ENCODE measurements at regions not wholly inside any gene's neighbourhood (a gene's known extent, or its start where the extent isn't known, plus 50 kb on each side); places are given as distances from the start of the nearest gene placed in this dataset.

DNA sequence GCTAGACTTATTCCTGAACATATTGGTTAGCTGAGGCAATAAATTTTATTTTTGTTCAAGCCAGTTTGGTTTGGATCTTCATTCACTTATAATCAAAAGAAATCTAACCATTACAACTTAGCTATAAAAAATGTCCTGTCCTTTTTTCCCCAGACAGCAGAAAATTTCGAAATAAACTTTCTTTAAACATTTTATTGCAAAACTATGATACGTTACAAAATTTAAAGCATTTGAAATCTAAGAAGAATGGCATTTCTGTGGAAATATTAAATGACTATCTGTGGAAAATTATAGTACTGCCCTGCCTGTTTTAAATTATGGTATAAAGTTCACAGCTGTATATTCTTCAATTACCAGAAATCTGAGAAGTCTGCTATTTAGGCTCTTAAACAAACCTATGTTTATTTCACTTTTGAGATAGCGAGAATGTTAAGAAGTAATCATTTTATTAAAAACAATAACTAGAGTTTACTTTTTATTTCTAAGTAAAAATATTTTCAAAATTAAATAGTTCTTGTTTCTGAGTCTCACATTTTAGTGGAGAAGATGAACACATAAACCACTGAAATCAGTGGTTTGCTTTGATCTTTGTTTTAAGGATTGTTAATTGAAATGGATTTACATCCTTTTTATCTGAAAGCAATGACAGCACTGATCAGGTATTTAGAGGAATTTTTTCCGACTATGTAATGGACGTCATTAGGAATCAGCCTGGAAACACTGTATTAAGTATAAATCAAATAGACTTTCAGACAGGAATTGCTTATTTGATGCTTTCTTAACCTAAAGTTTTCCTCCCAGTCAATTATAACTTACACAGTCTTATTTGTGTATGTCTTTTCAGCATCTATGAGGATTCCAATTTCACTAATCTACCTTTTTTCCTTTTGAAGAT is 553.7 kb downstream of the COL12A1 start:
- ATAC-seq (no peak), DNase-seq (no peak)
- CTCF ChIA-PET: no interaction called here
- POLR2A ChIA-PET (ENCODE audit: unreplicated experiment): no interaction called here
- no peaks in the 10 kb centered on the region for H3K9me2 ChIP-seq (replicated peaks; ENCODE audit: low read length)
- H3K4me2 ChIP-seq (ENCODE audit: low read length): no peak overlapping the region
- H3K4me1 ChIP-seq (ENCODE audit: insufficient read depth, low read length): peaks cover 3% of the 10 kb centered on the region; the same call in 1 of the 2 replicates
- no peak overlapping the region for H2AFZ ChIP-seq (ENCODE audit: low read length)
- no TSS peak for BruUV-seq (replicated peaks)
- H3K9me3 ChIP-seq (ENCODE audit: low read length): no peaks in the 10 kb centered on the region
- TF ChIP-seq, protein P1, sequence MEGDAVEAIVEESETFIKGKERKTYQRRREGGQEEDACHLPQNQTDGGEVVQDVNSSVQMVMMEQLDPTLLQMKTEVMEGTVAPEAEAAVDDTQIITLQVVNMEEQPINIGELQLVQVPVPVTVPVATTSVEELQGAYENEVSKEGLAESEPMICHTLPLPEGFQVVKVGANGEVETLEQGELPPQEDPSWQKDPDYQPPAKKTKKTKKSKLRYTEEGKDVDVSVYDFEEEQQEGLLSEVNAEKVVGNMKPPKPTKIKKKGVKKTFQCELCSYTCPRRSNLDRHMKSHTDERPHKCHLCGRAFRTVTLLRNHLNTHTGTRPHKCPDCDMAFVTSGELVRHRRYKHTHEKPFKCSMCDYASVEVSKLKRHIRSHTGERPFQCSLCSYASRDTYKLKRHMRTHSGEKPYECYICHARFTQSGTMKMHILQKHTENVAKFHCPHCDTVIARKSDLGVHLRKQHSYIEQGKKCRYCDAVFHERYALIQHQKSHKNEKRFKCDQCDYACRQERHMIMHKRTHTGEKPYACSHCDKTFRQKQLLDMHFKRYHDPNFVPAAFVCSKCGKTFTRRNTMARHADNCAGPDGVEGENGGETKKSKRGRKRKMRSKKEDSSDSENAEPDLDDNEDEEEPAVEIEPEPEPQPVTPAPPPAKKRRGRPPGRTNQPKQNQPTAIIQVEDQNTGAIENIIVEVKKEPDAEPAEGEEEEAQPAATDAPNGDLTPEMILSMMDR (conservative IDR thresholded peaks at IDR 0.05; ENCODE audit: low read depth, low read length): no peak
- TF ChIP-seq EZH2 (IDR thresholded peaks at IDR 0.05; ENCODE audit: low read length, unreplicated experiment) (no peak), EZH2phosphoT487 (IDR thresholded peaks at IDR 0.05; ENCODE audit: borderline replicate concordance, low read length) (no peak)
- H3K27ac ChIP-seq (ENCODE audit: low read length): no peak overlapping the region
- no peaks in the 10 kb centered on the region for H4K20me1 ChIP-seq (ENCODE audit: low read length)
- H3K36me3 ChIP-seq (ENCODE audit: low read depth, low read length): no peaks in the 10 kb centered on the region
- H3K79me2 ChIP-seq (ENCODE audit: low read length): no peaks in the 10 kb centered on the region
- no peak overlapping the region for H3K9ac ChIP-seq (ENCODE audit: low read length)
- intact Hi-C loops (cut with micrococcal nuclease): no loop called here
- no peaks in the 10 kb centered on the region for H3K27me3 ChIP-seq (ENCODE audit: low read length)
- no peak overlapping the region for H3K4me3 ChIP-seq (ENCODE audit: low read length)
- no peaks in the 10 kb centered on the region for H3F3A ChIP-seq (ENCODE audit: low read length, unreplicated experiment)

DNA sequence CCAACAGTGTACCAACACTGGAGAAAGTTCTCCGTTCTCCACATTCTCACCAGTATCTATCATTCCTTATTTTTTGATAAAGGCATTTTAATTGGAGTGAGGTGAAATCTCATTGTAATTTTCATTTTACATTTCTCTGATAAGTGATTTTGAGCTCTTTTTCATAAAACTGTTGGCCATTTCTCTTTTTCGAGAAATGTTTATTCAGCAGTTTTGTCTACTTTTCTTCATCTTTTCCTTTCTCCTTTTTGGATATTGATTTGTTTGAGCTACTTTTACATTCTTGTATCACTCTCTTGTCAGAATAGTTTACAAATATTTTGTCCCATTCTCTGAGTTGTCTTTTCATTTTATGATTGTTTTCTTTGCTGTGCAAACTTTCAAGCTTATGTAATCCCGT is 555.2 kb downstream of the COL12A1 start:
- no peaks in the 10 kb centered on the region for H3K9me3 ChIP-seq (ENCODE audit: low read length)
- POLR2A ChIA-PET (ENCODE audit: unreplicated experiment): no interaction called here
- peaks cover 2% of the 10 kb centered on the region; the same call in 1 of the 2 replicates for H3K4me1 ChIP-seq (ENCODE audit: insufficient read depth, low read length)
- BruUV-seq (replicated peaks): no TSS peak
- intact Hi-C loops (cut with micrococcal nuclease): no loop called here
- no peak for DNase-seq
- no peak overlapping the region for H3K4me3 ChIP-seq (ENCODE audit: low read length)
- H3K9me2 ChIP-seq (replicated peaks; ENCODE audit: low read length): no peaks in the 10 kb centered on the region
- no peak overlapping the region for H3K9ac ChIP-seq (ENCODE audit: low read length)
- no peaks in the 10 kb centered on the region for H3K27me3 ChIP-seq (ENCODE audit: low read length)
- H3F3A ChIP-seq (ENCODE audit: low read length, unreplicated experiment): no peaks in the 10 kb centered on the region
- H3K36me3 ChIP-seq (ENCODE audit: low read depth, low read length): no peaks in the 10 kb centered on the region
- no peaks in the 10 kb centered on the region for H4K20me1 ChIP-seq (ENCODE audit: low read length)
- no peak for TF ChIP-seq EZH2 (IDR thresholded peaks at IDR 0.05; ENCODE audit: low read length, unreplicated experiment)
- TF ChIP-seq, protein P1 (conservative IDR thresholded peaks at IDR 0.05; ENCODE audit: low read depth, low read length): no peak
- no peak for TF ChIP-seq EZH2phosphoT487 (IDR thresholded peaks at IDR 0.05; ENCODE audit: borderline replicate concordance, low read length)
- CTCF ChIA-PET: no interaction called here
- no peak for ATAC-seq
- no peaks in the 10 kb centered on the region for H3K79me2 ChIP-seq (ENCODE audit: low read length)
- H3K4me2 ChIP-seq (ENCODE audit: low read length): no peak overlapping the region
- no peak overlapping the region for H2AFZ ChIP-seq (ENCODE audit: low read length)
- H3K27ac ChIP-seq (ENCODE audit: low read length): no peak overlapping the region

DNA sequence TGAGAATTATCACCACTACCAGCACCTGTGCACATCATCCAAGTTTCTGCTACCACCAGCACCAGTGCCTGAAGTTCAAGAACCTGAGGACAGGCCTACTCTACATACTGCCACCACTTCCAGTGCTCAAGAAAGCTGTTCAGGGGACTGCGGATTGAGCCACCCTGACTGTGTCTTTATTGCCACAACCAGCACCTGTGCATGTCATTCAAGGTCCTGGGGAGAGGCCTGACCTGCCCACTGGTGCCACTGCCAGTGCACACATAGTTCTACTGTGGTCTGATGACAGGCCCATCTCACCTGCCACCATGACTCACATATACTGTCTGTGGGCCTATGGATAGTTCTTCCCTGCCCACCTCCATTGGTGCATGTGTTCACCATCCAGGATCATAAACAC is 559.4 kb downstream of the COL12A1 start:
- Histone ChIP-seq H3K9ac (ENCODE audit: low read length) (no peak overlapping the region), H2AFZ (ENCODE audit: low read length) (no peak overlapping the region), H4K20me1 (ENCODE audit: low read length) (no peaks in the 10 kb centered on the region), H3K9me2 (replicated peaks; ENCODE audit: low read length) (no peaks in the 10 kb centered on the region), H3K27ac (ENCODE audit: low read length) (no peak overlapping the region), H3K79me2 (ENCODE audit: low read length) (no peaks in the 10 kb centered on the region), H3F3A (ENCODE audit: low read length, unreplicated experiment) (no peaks in the 10 kb centered on the region), H3K36me3 (ENCODE audit: low read depth, low read length) (no peaks in the 10 kb centered on the region), H3K27me3 (ENCODE audit: low read length) (no peaks in the 10 kb centered on the region), H3K4me2 (ENCODE audit: low read length) (no peak overlapping the region), H3K4me1 (ENCODE audit: insufficient read depth, low read length) (no peaks in the 10 kb centered on the region), H3K4me3 (ENCODE audit: low read length) (no peak overlapping the region), H3K9me3 (ENCODE audit: low read length) (no peaks in the 10 kb centered on the region)
- ChIA-PET CTCF (no interaction called here), POLR2A (ENCODE audit: unreplicated experiment) (no interaction called here)
- no TSS peak for BruUV-seq (replicated peaks)
- no peak for ATAC-seq
- DNase-seq: no peak
- intact Hi-C loops (cut with micrococcal nuclease): no loop called here
- TF ChIP-seq, protein P1 (conservative IDR thresholded peaks at IDR 0.05; ENCODE audit: low read depth, low read length): no peak
- no peak for TF ChIP-seq EZH2 (IDR thresholded peaks at IDR 0.05; ENCODE audit: low read length, unreplicated experiment)
- no peak for TF ChIP-seq EZH2phosphoT487 (IDR thresholded peaks at IDR 0.05; ENCODE audit: borderline replicate concordance, low read length)
